Transverse colon (tissue), 4 donors: ENCODE measurements at regions not wholly inside any gene's neighbourhood (a gene's known extent, or its start where the extent isn't known, plus 50 kb on each side); places are given as distances from the start of the nearest gene placed in this dataset.

Source experiments
- DNase-seq: peaks from one replicate; pipeline ENCODE4 v3.0.0-alpha.2; 2019
- H3K27ac ChIP-seq, 4 donors: fragments of 200-600 bp; sonication (generic); 2 replicates each; pipeline ENCODE4 v1.5.1; 2016 to 2018; ENCODE audit warnings: inconsistent platforms in 4 of 4
- H3K27me3 ChIP-seq: fragments of 200-600 bp; sonication (generic); 2 replicates; pipeline ENCODE4 v1.5.1; 2017; ENCODE audit warnings: inconsistent platforms
- H3K36me3 ChIP-seq, 4 donors: fragments of 200-600 bp; sonication (generic); 2 replicates each; pipeline ENCODE4 v1.5.1; 2017 to 2019; ENCODE audit warnings: inconsistent platforms in 4 of 4
- H3K4me1 ChIP-seq, 4 donors: fragments of 200-600 bp; sonication (generic); 2 replicates each; pipeline ENCODE4 v1.5.1; 2017 to 2020; ENCODE audit warnings: inconsistent platforms in 4 of 4
- H3K4me3 ChIP-seq, 4 donors: fragments of 200-600 bp; sonication (generic); 1 replicate in 1 of 4; 2 replicates in 3 of 4; pipeline versions ENCODE4 v1.5.1 to v1.6.1; 2017 to 2019; ENCODE audit warnings: inconsistent platforms in 4 of 4
- H3K9me3 ChIP-seq, 2 donors: fragments of 200-600 bp; sonication (generic); 2 replicates each; pipeline ENCODE4 v1.5.1; 2017 to 2019; ENCODE audit warnings: inconsistent platforms in 2 of 2
- EP300 ChIP-seq: sonication (generic); formaldehyde crosslinking; IDR thresholded peaks from one replicate; pipeline ENCODE4 v1.6.1; 2017; ENCODE audit warnings: antibody characterized with exemption, low read depth
- POLR2A ChIP-seq: fragments of 450-650 bp; IDR thresholded peaks from one replicate; pipeline ENCODE4 v1.6.1; 2016; ENCODE audit warnings: antibody characterized with exemption, mild to moderate bottlenecking, moderate library complexity
- POLR2AphosphoS5 ChIP-seq, 3 donors: sonication (generic); formaldehyde crosslinking; IDR thresholded peaks; one replicate each; pipeline ENCODE4 v1.6.1; 2016; ENCODE audit warnings: antibody characterized with exemption in 3 of 3
- WGBS, 2 donors: methylation state at CpG; one replicate each; pipeline ENCODE4 v1.1.5; 2018; ENCODE audit warnings: low coverage in 1 of 2; 5-methylcytosine and 5-hydroxymethylcytosine counted together
- in situ Hi-C, 4 donors: fragments of 200-750 bp; cut with MboI; loops; one replicate each; pipeline versions ENCODE4 v1.15.0 to v1.15.1; 2017; ENCODE audit warnings: low sequenced_read_pairs in 3 of 4, low pct_ligation_motif_present in 1 of 4, low pct_unique_long_range_greater_than_20kb in 1 of 4
- intact Hi-C: fragments of 100-400 bp; cut with DNase I; formaldehyde crosslinking; loops from one replicate; pipeline ENCODE4 v1.15.1; 2023; ENCODE audit warnings: low total_unique reads
- TF ChIP-seq, protein P1 (sequence below), 5 experiments: fragments of 200-600 bp in 3 of 5; fragments of 450-650 bp in 2 of 5; sonication (generic) in 3 of 5; IDR thresholded peaks; 1 replicate in 2 of 5; 2 replicates in 3 of 5; pipeline ENCODE4 v1.5.1; 2016 to 2017; ENCODE audit warnings: antibody characterized with exemption in 5 of 5, inconsistent platforms in 3 of 5, mild to moderate bottlenecking in 2 of 5, moderate library complexity in 1 of 5

DNA sequence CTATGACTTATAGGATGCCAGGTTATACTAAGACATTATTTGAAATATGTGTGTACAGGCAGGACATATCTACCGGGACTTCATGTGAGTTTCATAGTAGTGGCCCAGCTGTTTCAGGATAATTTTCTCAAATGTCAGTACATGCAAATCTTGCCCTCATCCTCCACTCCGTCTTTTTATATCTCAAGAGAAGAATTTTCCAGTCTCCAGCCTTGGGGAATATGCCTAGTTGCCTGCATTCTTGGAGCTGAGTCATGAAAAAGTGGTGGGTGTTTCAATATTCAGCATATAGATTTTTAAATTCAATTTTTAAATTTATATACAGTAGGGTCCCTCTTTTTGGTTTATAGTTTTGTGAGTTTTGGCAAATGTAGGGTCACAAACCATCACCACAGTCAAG is 236.7 kb downstream of the OTUD1 start:
- Histone ChIP-seq H3K36me3 (no peaks in the 10 kb centered on the region), H3K4me1 (no peaks in the 10 kb centered on the region), H3K9me3 (no peaks in the 10 kb centered on the region), H3K27ac (no peak overlapping the region), H3K27me3 (no peaks in the 10 kb centered on the region), H3K4me3 (no peak overlapping the region)
- in situ Hi-C loops: no loop called here
- 68 to 73% methylated on average over 2 of the region's 2 CpGs for WGBS, 2 donors
- DNase-seq: no peak
- intact Hi-C loops: no loop called here
- no peak for TF ChIP-seq EP300
- no peak for TF ChIP-seq POLR2AphosphoS5 (IDR thresholded peaks at IDR 0.05)
- TF ChIP-seq, protein P1, sequence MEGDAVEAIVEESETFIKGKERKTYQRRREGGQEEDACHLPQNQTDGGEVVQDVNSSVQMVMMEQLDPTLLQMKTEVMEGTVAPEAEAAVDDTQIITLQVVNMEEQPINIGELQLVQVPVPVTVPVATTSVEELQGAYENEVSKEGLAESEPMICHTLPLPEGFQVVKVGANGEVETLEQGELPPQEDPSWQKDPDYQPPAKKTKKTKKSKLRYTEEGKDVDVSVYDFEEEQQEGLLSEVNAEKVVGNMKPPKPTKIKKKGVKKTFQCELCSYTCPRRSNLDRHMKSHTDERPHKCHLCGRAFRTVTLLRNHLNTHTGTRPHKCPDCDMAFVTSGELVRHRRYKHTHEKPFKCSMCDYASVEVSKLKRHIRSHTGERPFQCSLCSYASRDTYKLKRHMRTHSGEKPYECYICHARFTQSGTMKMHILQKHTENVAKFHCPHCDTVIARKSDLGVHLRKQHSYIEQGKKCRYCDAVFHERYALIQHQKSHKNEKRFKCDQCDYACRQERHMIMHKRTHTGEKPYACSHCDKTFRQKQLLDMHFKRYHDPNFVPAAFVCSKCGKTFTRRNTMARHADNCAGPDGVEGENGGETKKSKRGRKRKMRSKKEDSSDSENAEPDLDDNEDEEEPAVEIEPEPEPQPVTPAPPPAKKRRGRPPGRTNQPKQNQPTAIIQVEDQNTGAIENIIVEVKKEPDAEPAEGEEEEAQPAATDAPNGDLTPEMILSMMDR (IDR thresholded peaks at IDR 0.05): no peak
- no peak for TF ChIP-seq POLR2A

DNA sequence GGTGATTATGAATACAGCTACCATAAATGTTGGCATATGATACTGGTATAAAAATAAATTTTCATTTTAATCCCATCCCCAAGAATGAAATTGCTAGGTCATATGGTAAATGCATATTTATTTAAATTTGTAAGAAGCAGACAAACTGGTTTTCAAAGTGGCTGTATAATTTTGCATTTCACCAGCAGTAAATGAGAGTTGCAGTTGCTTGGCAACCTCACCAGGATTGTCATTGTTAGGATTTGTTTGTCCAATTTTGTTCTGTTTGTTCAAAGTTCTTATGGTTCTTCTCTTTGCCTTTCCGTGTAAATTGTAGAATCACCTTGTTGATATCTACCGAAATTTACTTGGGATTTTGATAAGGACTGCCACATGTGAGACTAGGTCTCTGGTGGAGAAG is 237.4 kb downstream of the OTUD1 start:
- in situ Hi-C loops (no loop called here), intact Hi-C loops (no loop called here)
- no peaks in the 10 kb centered on the region for H3K9me3 ChIP-seq
- H3K4me1 ChIP-seq: no peaks in the 10 kb centered on the region
- DNase-seq: no peak
- TF ChIP-seq POLR2AphosphoS5 (IDR thresholded peaks at IDR 0.05): no peak
- TF ChIP-seq EP300: no peak
- no peak for TF ChIP-seq POLR2A
- TF ChIP-seq, protein P1 (IDR thresholded peaks at IDR 0.05): no peak
- 31 to 54% methylated on average over 2 of the region's 2 CpGs for WGBS, 2 donors
- no peaks in the 10 kb centered on the region for H3K36me3 ChIP-seq
- H3K27ac ChIP-seq: no peak overlapping the region
- H3K4me3 ChIP-seq: no peak overlapping the region
- H3K27me3 ChIP-seq: no peaks in the 10 kb centered on the region

GRCh38 chr10:23686722-23687121 is 247.8 kb downstream of the OTUD1 start:
- 64 to 75% methylated on average over 2 to 5 of the region's 5 CpGs for WGBS, 2 donors
- H3K4me3 ChIP-seq: no peak overlapping the region
- TF ChIP-seq POLR2A (no peak), POLR2AphosphoS5 (IDR thresholded peaks at IDR 0.05) (no peak), EP300 (no peak)
- TF ChIP-seq, protein P1 (IDR thresholded peaks at IDR 0.05): no peak
- DNase-seq: no peak
- in situ Hi-C loops: no loop called here
- no peaks in the 10 kb centered on the region for H3K9me3 ChIP-seq
- H3K27ac ChIP-seq: no peak overlapping the region
- H3K27me3 ChIP-seq: no peaks in the 10 kb centered on the region
- no peaks in the 10 kb centered on the region for H3K36me3 ChIP-seq
- H3K4me1 ChIP-seq: no peaks in the 10 kb centered on the region
- intact Hi-C loops: no loop called here

DNA sequence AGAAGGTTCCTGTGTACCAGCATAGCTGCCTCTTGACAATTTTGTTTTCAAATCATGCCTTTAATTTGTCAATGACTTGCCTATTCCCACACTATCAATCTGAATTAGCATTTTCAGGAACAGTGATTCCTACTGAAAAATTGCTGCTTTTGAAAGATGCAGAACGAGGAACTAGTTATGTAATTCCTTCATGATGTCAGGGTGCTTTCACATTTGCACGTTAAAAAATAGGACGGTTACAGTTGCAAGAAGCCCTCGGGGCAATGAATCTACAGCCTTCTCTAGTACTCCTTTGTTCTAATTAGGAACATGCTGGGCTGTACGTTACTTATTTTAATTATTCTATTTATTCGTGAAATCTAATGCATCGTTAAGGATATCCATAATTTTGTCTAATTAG is 253.9 kb downstream of the OTUD1 start:
- no peak for DNase-seq
- Histone ChIP-seq H3K9me3 (no peaks in the 10 kb centered on the region), H3K27ac (no peak overlapping the region), H3K4me1 (peaks cover 0 to 14% (median 6%) of the 10 kb centered on the region in 4 donors), H3K4me3 (no peak overlapping the region), H3K36me3 (no peaks in the 10 kb centered on the region), H3K27me3 (peaks cover 43% of the 10 kb centered on the region)
- WGBS, 2 donors: 28 to 51% methylated on average over 7 of the region's 7 CpGs
- TF ChIP-seq, protein P1 (IDR thresholded peaks at IDR 0.05): no peak
- TF ChIP-seq POLR2AphosphoS5 (IDR thresholded peaks at IDR 0.05) (no peak), POLR2A (no peak), EP300 (no peak)
- in situ Hi-C loops (no loop called here), intact Hi-C loops (no loop called here)
